ENCODE measurements at regions not wholly inside any gene's neighbourhood (a gene's known extent, or its start where the extent isn't known, plus 50 kb on each side); places are given as distances from the start of the nearest gene placed in this dataset.
"Not testable (repeated sequence)": the region's sequence is repeated elsewhere in the genome, so short reads cannot be mapped to it uniquely, and the experiment has no call there.

DNA sequence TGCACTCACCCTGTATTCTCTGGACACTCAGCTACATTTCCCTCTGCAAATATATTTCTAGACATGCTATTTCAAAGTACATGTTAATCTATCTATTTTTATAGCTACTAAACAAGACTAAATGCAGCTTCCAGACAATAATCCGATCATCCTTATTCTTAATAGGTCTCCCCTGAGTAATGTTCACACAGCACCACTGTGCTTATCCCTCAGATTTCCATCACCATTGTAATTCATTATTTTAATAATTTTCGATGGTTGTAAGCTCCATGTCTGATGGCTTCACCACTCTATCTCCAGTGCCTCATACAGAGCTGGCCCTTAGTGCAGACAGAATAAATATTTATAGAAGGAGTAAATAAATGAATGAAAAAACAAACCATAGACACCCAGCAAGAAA, 117.5 kb downstream of the ANXA2 start:
- intact Hi-C loops (cut with DNase I, micrococcal nuclease): no loop called here
- H3K27ac Mint-ChIP-seq: no peak overlapping the region
- TF ChIP-seq, protein P1, sequence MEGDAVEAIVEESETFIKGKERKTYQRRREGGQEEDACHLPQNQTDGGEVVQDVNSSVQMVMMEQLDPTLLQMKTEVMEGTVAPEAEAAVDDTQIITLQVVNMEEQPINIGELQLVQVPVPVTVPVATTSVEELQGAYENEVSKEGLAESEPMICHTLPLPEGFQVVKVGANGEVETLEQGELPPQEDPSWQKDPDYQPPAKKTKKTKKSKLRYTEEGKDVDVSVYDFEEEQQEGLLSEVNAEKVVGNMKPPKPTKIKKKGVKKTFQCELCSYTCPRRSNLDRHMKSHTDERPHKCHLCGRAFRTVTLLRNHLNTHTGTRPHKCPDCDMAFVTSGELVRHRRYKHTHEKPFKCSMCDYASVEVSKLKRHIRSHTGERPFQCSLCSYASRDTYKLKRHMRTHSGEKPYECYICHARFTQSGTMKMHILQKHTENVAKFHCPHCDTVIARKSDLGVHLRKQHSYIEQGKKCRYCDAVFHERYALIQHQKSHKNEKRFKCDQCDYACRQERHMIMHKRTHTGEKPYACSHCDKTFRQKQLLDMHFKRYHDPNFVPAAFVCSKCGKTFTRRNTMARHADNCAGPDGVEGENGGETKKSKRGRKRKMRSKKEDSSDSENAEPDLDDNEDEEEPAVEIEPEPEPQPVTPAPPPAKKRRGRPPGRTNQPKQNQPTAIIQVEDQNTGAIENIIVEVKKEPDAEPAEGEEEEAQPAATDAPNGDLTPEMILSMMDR (IDR thresholded peaks at IDR 0.05): no peak
- peaks cover 5 to 9% of the 10 kb centered on the region in 2 experiments for H3K27me3 ChIP-seq (ENCODE audit: control insufficient read depth in 1 of 2, insufficient read depth in 2 of 2, low read length in 2 of 2)
- CTCF ChIA-PET: no interaction called here
- H3K36me3 Mint-ChIP-seq (ENCODE audit: low read depth): no peaks in the 10 kb centered on the region
- peaks cover 59% of the 10 kb centered on the region for H3K27me3 Mint-ChIP-seq
- no peak overlapping the region for H3K4me3 ChIP-seq (ENCODE audit: low read length)
- H3K4me1 Mint-ChIP-seq (ENCODE audit: low read depth): no peaks in the 10 kb centered on the region
- POLR2A ChIA-PET: no interaction called here
- no peak for DNase-seq
- no peaks in the 10 kb centered on the region for H3K36me3 ChIP-seq (ENCODE audit: insufficient read depth, low read length)
- no peak overlapping the region for H3K27ac ChIP-seq (ENCODE audit: low read depth in 1 of 2, low read length in 2 of 2)
- H3K4me1 ChIP-seq (ENCODE audit: insufficient read depth, low read length): no peaks in the 10 kb centered on the region
- H3K9me3 ChIP-seq (ENCODE audit: control insufficient read depth in 1 of 2, insufficient read depth in 1 of 2, low read length in 2 of 2): peaks cover 0 to 8% of the 10 kb centered on the region in 2 experiments
- H3K4me3 Mint-ChIP-seq: no peak overlapping the region
- ATAC-seq (ENCODE audit: poor library complexity): no peak
- peaks cover 5% of the 10 kb centered on the region for H3K9me3 Mint-ChIP-seq

DNA sequence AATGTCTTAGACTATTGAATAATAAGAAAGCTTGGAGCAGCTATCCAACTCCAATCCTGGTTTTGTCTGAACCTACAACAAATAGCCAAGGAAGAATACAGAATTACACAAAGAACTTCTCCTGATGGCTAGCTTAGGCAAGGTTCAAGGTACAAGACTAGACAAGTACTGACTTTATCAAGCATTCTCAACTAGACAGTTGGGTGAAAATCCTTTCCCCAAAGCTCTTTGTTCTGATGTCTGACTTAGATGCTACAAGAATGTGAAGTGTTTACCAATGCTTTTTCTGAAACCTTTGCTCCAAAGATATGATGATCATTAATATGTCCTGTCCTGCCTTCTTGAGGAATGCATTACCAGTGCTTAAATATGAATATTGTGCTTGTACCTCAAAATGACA, 113.8 kb downstream of the ANXA2 start:
- H3K27me3 Mint-ChIP-seq: peaks cover 56% of the 10 kb centered on the region
- no peaks in the 10 kb centered on the region for H3K36me3 ChIP-seq (ENCODE audit: insufficient read depth, low read length)
- POLR2A ChIA-PET: no interaction called here

DNA sequence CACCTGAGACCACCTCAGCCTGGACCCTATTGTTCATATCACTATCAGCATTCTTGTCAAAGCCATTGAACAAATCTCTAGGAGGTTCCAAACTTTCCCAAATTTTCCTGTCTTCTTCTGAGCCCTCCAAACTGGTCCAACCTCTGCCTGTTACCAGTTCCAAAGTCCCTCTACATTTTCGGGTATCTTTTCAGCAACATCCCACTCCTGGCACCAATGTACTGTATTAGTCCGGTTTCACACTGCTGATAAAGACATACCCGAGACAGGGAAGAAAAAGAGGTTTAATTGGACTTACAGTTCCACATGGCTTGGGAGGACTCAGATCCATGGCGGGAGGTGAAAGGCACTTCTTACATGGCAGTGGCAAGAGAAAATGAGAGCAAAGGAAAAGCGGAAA, 101.9 kb downstream of the ANXA2 start:
- H3K27ac ChIP-seq (ENCODE audit: low read depth in 1 of 2, low read length in 2 of 2); H3K36me3 Mint-ChIP-seq (ENCODE audit: low read depth); H3K9me3 ChIP-seq (ENCODE audit: control insufficient read depth in 1 of 2, insufficient read depth in 1 of 2, low read length in 2 of 2); H3K4me3 Mint-ChIP-seq; H3K36me3 ChIP-seq (ENCODE audit: insufficient read depth, low read length); CTCF ChIA-PET; H3K27me3 ChIP-seq (ENCODE audit: control insufficient read depth in 1 of 2, insufficient read depth in 2 of 2, low read length in 2 of 2); H3K4me1 Mint-ChIP-seq (ENCODE audit: low read depth); intact Hi-C loops (cut with DNase I, micrococcal nuclease); H3K27me3 Mint-ChIP-seq; H3K27ac Mint-ChIP-seq; H3K4me3 ChIP-seq (ENCODE audit: low read length); POLR2A ChIA-PET; H3K4me1 ChIP-seq (ENCODE audit: insufficient read depth, low read length); ATAC-seq (ENCODE audit: poor library complexity); H3K9me3 Mint-ChIP-seq; DNase-seq: not testable (repeated sequence)

More for the DNA sequence above, 113.8 kb downstream of the ANXA2 start:
- TF ChIP-seq, protein P1 (IDR thresholded peaks at IDR 0.05): no peak
- H3K4me3 ChIP-seq (ENCODE audit: low read length): no peak overlapping the region
- DNase-seq (no peak), ATAC-seq (ENCODE audit: poor library complexity) (no peak)
- intact Hi-C loops (cut with DNase I, micrococcal nuclease): no loop called here
- no peaks in the 10 kb centered on the region for H3K4me1 Mint-ChIP-seq (ENCODE audit: low read depth)
- peaks cover 0 to 9% of the 10 kb centered on the region in 2 experiments for H3K27me3 ChIP-seq (ENCODE audit: control insufficient read depth in 1 of 2, insufficient read depth in 2 of 2, low read length in 2 of 2)
- CTCF ChIA-PET: no interaction called here
- no peak overlapping the region for H3K27ac ChIP-seq (ENCODE audit: low read depth in 1 of 2, low read length in 2 of 2)
- H3K9me3 Mint-ChIP-seq: no peaks in the 10 kb centered on the region
- H3K4me1 ChIP-seq (ENCODE audit: insufficient read depth, low read length): no peaks in the 10 kb centered on the region
- no peaks in the 10 kb centered on the region for H3K36me3 Mint-ChIP-seq (ENCODE audit: low read depth)
- H3K4me3 Mint-ChIP-seq: no peak overlapping the region
- no peak overlapping the region for H3K27ac Mint-ChIP-seq
- H3K9me3 ChIP-seq (ENCODE audit: control insufficient read depth in 1 of 2, insufficient read depth in 1 of 2, low read length in 2 of 2): no peaks in the 10 kb centered on the region

DNA sequence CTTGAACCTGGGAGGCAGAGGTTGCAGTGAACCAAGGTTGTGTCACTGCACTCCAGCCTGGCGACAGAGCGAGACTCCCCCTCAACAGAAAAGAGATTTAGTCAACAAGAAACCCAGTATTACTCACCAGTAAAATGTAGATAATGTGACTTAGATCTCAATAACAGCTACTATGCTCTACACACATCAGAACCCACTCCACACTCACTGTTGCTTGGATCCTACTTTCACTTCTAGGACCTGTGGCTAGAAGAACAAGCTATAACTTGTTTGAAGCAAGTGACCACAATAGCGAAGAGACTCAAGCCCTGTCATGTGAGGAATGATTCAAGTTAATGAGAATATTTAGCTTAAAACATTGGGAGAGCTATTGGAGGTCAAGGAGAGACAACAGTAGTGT, 100.7 kb downstream of the ANXA2 start:
- DNase-seq (no peak), ATAC-seq (ENCODE audit: poor library complexity) (no peak)
- Histone ChIP-seq H3K36me3 (ENCODE audit: insufficient read depth, low read length) (no peaks in the 10 kb centered on the region), H3K9me3 (ENCODE audit: control insufficient read depth in 1 of 2, insufficient read depth in 1 of 2, low read length in 2 of 2) (peaks cover 0 to 5% of the 10 kb centered on the region in 2 experiments), H3K27ac (ENCODE audit: low read depth in 1 of 2, low read length in 2 of 2) (no peak overlapping the region), H3K4me1 (ENCODE audit: insufficient read depth, low read length) (no peaks in the 10 kb centered on the region), H3K27me3 (ENCODE audit: control insufficient read depth in 1 of 2, insufficient read depth in 2 of 2, low read length in 2 of 2) (no peaks in the 10 kb centered on the region), H3K4me3 (ENCODE audit: low read length) (no peak overlapping the region)
- no peaks in the 10 kb centered on the region for H3K27me3 Mint-ChIP-seq
- no peaks in the 10 kb centered on the region for H3K9me3 Mint-ChIP-seq
- no peak overlapping the region for H3K4me3 Mint-ChIP-seq
- H3K4me1 Mint-ChIP-seq (ENCODE audit: low read depth): no peaks in the 10 kb centered on the region
- ChIA-PET CTCF (no interaction called here), POLR2A (no interaction called here)
- no peaks in the 10 kb centered on the region for H3K36me3 Mint-ChIP-seq (ENCODE audit: low read depth)
- no peak overlapping the region for H3K27ac Mint-ChIP-seq
- intact Hi-C loops (cut with DNase I, micrococcal nuclease): no loop called here
- TF ChIP-seq, protein P1 (IDR thresholded peaks at IDR 0.05): no peak
